Fibroblast of lung (primary cell): ENCODE measurements at regions not wholly inside any gene's neighbourhood (a gene's known extent, or its start where the extent isn't known, plus 50 kb on each side); places are given as distances from the start of the nearest gene placed in this dataset.

Experiments used
- DNase-seq, 2 donors: peaks; one replicate each; pipeline versions ENCODE4 v3.0.0 to v3.0.0-alpha.2; 2010; ENCODE audit warnings: low read depth in 2 of 2
- H2AFZ ChIP-seq: 2 replicates; pipeline ENCODE4 v1.5.1; 2012; ENCODE audit warnings: low read length, control low read depth, inconsistent platforms
- H3K27ac ChIP-seq: 2 replicates; pipeline ENCODE4 v1.5.1; 2011; ENCODE audit warnings: low read length, control low read depth; ENCODE audit not compliant: insufficient read depth
- H3K27me3 ChIP-seq: 2 replicates; pipeline ENCODE4 v1.5.1; 2011; ENCODE audit warnings: mild to moderate bottlenecking, low read length; ENCODE audit not compliant: control insufficient read depth, insufficient read depth
- H3K36me3 ChIP-seq: 2 replicates; pipeline ENCODE4 v1.5.1; 2011; ENCODE audit warnings: low read length; ENCODE audit not compliant: control insufficient read depth, insufficient read depth
- H3K4me1 ChIP-seq: 2 replicates; pipeline ENCODE4 v1.5.1; 2011; ENCODE audit warnings: low read length; ENCODE audit not compliant: control insufficient read depth, insufficient read depth; ENCODE audit errors: extremely low read depth
- H3K4me2 ChIP-seq: 2 replicates; pipeline ENCODE4 v1.5.1; 2011; ENCODE audit warnings: low read length, control low read depth; ENCODE audit not compliant: insufficient read depth; ENCODE audit errors: extremely low read depth
- H3K4me3 ChIP-seq, 4 experiments: fragments of 200-600 bp in 1 of 4; sonication (generic) in 1 of 4; replicated peaks in 1 of 4; 2 replicates each; pipeline ENCODE4 v1.5.1; 2011 to 2016; ENCODE audit warnings: low read length in 4 of 4, low read depth in 3 of 4, mild to moderate bottlenecking in 3 of 4, control low read depth in 2 of 4, inconsistent platforms in 1 of 4, mixed read lengths in 1 of 4; ENCODE audit not compliant: insufficient read depth in 1 of 4; ENCODE audit errors: control extremely low read depth in 1 of 4
- H3K79me2 ChIP-seq: 2 replicates; pipeline ENCODE4 v1.5.1; 2012; ENCODE audit warnings: mild to moderate bottlenecking, low read length, inconsistent platforms; ENCODE audit not compliant: control insufficient read depth, insufficient read depth
- H3K9ac ChIP-seq: 2 replicates; pipeline ENCODE4 v1.5.1; 2011; ENCODE audit warnings: mild to moderate bottlenecking, low read length, control low read depth; ENCODE audit not compliant: insufficient read depth
- H3K9me3 ChIP-seq: 2 replicates; pipeline ENCODE4 v1.5.1; 2012; ENCODE audit warnings: low read depth, low read length; ENCODE audit not compliant: control insufficient read depth, insufficient read depth
- H4K20me1 ChIP-seq: 2 replicates; pipeline ENCODE4 v1.5.1; 2011; ENCODE audit warnings: low read length; ENCODE audit not compliant: control insufficient read depth, insufficient read depth; ENCODE audit errors: extremely low read depth
- CTCF ChIP-seq, 2 donors: IDR thresholded peaks in 1 of 2; conservative IDR thresholded peaks in 1 of 2; 1 replicate in 1 of 2; 2 replicates in 1 of 2; pipeline ENCODE4 v1.5.1; 2011 to 2012; ENCODE audit warnings: low read length in 2 of 2, control low read depth in 1 of 2, inconsistent platforms in 1 of 2, low read depth in 1 of 2, mild to moderate bottlenecking in 1 of 2
- EZH2 ChIP-seq: IDR thresholded peaks from 2 replicates; pipeline ENCODE4 v1.5.1; 2012; ENCODE audit warnings: low read length, control low read depth, mild to moderate bottlenecking; ENCODE audit errors: missing control alignments

- no peaks in the 10 kb centered on the region for H3K79me2 ChIP-seq
These were observed 59.1 kb upstream of the ADGRG2 start for GRCh38 chrX:19181345-19181744.

GRCh38 chrX:19182785-19183184, 60.5 kb upstream of the ADGRG2 start:
- no peaks in the 10 kb centered on the region for H4K20me1 ChIP-seq
- DNase-seq: no peak
- H3K27ac ChIP-seq: no peak overlapping the region
- no peak overlapping the region for H2AFZ ChIP-seq
- H3K9ac ChIP-seq: no peak overlapping the region
- TF ChIP-seq CTCF (conservative IDR thresholded peaks at IDR 0.05 in 1 of 2, IDR thresholded peaks at IDR 0.05 in 1 of 2; ENCODE audit: low read depth in 1 of 2, low read length in 2 of 2) (no peak), EZH2 (no peak)
- no peak overlapping the region for H3K4me3 ChIP-seq
- no peaks in the 10 kb centered on the region for H3K4me1 ChIP-seq
- no peaks in the 10 kb centered on the region for H3K79me2 ChIP-seq
- H3K9me3 ChIP-seq: no peaks in the 10 kb centered on the region
- H3K27me3 ChIP-seq: no peaks in the 10 kb centered on the region
- no peaks in the 10 kb centered on the region for H3K36me3 ChIP-seq
- H3K4me2 ChIP-seq: no peak overlapping the region

More at GRCh38 chrX:19181345-19181744, 59.1 kb upstream of the ADGRG2 start:
- Histone ChIP-seq H3K9ac (no peak overlapping the region), H3K36me3 (no peaks in the 10 kb centered on the region), H3K9me3 (no peaks in the 10 kb centered on the region), H3K4me1 (no peaks in the 10 kb centered on the region), H3K4me3 (no peak overlapping the region), H3K27ac (no peak overlapping the region), H3K27me3 (no peaks in the 10 kb centered on the region), H2AFZ (no peak overlapping the region), H4K20me1 (no peaks in the 10 kb centered on the region), H3K4me2 (no peak overlapping the region)
- TF ChIP-seq EZH2 (no peak), CTCF (conservative IDR thresholded peaks at IDR 0.05 in 1 of 2, IDR thresholded peaks at IDR 0.05 in 1 of 2; ENCODE audit: low read depth in 1 of 2, low read length in 2 of 2) (no peak)
- DNase-seq: no peak

GRCh38 chrX:19183761-19184477, 61.7 kb upstream of the ADGRG2 start:
- H3K27ac ChIP-seq: no peak overlapping the region
- no peaks in the 10 kb centered on the region for H3K9me3 ChIP-seq
- no peak overlapping the region for H2AFZ ChIP-seq
- no peak overlapping the region for H3K9ac ChIP-seq
- H4K20me1 ChIP-seq: no peaks in the 10 kb centered on the region
- H3K36me3 ChIP-seq: no peaks in the 10 kb centered on the region
- no peak for TF ChIP-seq CTCF (conservative IDR thresholded peaks at IDR 0.05 in 1 of 2, IDR thresholded peaks at IDR 0.05 in 1 of 2; ENCODE audit: low read depth in 1 of 2, low read length in 2 of 2)
- TF ChIP-seq EZH2: no peak
- H3K4me2 ChIP-seq: no peak overlapping the region
- no peaks in the 10 kb centered on the region for H3K27me3 ChIP-seq
- no peak overlapping the region for H3K4me3 ChIP-seq
- DNase-seq: peak in 1 of 2 donors; percentile 9
- no peaks in the 10 kb centered on the region for H3K4me1 ChIP-seq
- no peaks in the 10 kb centered on the region for H3K79me2 ChIP-seq
